ENCODE measurements at regions not wholly inside any gene's neighbourhood (a gene's known extent, or its start where the extent isn't known, plus 50 kb on each side); places are given as distances from the start of the nearest gene placed in this dataset.

DNA sequence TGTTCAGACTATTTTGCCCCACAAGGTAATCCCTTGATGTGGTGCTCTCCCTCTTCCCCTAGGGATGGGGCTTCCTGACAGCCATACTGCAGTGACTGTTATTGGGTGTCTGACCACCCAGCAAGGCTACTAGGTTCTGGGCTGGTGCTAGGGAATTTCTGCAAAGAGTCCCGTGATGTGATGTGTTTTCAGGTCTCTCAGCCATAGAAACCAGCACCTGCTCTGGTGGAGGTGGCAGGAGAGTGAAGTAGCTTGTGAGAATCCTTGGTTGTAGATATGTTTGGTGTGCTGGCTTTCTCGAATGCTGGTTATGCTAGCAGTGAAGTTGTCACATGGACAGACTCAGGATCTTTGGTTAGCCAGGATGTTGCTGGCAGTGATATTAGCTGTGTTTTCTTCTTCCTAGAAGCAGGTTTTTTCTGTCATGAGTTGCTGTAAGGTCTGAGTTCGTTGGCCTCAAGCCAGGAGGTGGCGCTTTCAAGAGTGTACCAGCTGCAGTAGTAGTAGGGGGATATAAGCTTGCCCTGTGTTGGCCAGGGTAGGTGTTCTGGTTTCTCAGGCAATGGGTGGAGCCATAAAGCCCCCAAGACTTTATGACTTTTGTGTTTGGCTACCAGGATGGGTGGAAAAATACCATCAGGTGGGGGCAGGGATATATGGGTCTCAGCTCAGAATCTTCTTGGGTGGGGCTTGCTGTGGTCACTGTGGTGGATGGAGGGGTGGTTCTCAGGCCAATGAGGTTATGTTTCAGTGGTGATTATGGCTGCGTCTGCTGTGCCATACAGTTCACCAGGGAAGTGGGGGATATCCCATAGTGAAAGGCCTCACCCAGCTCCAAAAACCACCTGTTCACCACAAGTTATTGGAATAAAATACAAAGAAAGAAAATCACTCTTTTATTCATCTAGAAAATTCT is 1112.3 kb downstream of the KCNT2 start:
- DNase-seq: no peak

DNA sequence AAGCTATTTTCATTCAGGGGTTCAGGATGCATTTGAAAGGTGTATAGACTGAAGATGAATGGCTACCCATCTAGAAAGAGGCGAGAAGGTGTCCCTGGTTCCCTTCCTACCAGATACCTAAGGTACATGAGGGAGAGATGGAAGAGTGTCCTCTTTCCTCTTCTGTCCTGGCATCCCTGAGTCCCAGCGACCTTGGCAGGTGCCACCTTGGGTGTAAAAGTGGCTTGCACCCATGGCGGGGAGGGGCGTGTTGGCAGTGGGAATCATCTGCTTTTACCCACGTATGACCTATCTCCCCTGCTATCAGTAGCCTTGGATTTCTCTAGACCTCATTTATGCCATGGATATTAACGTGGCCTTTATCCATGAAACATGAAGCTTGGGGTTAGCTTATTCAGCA is 1126.1 kb downstream of the KCNT2 start:
- DNase-seq: no peak

DNA sequence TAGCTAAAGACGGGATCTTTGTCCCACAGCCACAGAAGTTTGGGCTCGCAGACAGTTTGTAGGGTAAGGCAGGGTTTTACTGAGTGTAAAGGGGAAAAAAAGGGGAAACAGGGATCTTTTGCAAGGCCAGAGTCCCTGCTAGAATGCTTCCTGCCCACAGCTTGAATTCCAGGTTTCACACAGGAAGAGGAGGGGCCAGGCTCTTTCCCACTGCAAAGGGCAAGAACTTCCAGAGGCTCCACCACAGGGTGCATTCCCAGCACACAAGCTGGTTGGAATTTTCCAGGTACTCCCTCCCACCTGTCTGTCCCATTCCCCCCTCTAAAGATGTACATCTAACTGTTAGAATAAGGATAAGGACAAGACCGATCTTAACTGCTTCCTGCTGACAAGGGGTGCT is 1126.9 kb downstream of the KCNT2 start:
- DNase-seq: no peak

DNA sequence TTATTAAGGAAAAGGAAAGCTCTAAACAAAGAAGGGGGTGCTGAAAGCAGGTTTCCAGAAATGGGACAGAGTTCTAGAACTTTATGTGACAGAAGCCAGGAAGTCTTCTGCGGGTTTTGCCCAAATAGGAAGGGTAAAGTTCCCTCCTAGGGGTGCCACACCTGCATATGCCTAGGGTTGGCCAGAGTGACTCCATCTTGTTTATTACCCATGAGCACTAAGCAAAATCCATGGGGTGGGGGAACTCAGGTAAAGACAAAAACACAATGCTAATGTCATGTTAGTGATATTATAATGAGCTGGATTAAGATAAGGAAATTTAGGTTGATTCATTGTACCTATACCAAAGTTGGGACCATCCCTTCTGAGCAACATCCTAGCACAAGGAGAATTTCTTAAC is 1132.7 kb downstream of the KCNT2 start:
- no peak for DNase-seq

DNA sequence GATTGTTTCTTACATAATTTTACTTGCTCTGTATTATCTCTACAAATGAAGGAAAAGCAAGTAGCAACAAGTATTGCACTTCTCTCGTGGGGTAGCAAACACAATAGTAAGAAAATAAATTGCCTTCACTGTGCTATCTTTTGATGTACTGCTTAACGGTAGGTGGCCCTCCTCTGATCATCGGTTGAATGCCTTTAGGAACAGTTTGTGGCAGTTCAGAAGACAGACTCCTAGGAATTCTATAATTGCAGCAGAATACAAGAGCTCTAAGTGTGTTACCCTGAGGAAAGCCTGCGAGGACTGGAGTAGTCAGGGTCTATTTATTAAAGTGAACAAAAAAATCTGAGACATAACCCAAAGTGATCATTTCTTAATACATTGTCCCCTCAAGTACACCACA is 1135.9 kb downstream of the KCNT2 start:
- no peak for DNase-seq

DNA sequence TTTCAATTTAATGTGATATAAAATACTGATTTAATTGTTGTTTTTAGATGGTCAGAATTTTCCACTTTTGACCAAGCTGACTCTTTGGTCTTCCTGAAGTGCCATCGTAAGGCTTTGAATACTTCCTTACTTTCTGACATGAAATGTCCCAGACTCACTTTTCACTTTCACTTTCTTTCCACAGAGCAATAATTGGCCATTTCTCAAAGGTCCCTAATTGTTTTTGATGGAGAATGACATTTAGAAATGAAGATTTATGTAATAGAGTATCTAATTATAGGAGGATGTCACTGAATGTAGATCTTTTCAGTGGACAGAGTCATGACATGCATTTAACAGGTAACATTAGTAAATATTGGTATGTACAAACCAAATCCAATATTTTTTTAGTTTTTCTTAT is 1141.6 kb downstream of the KCNT2 start:
- no peak for DNase-seq

DNA sequence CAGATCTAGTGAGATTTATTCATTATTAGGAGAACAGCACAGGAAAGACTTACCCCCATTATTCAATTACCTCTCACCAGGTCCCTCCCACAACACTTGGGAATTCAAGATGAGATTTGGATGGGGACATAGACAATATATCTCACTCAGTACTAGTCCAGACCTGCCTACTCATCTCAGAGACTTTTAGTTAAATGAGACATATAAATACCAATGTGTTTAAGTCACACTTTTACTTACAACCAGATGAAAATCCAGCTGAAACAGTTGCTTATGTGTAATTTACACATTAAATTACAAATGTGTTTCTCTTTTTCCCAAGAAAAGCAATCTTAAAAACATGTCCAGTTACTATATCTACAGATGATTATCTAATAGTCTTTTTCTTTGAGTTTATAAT is 1145.6 kb downstream of the KCNT2 start:
- DNase-seq: no peak

DNA sequence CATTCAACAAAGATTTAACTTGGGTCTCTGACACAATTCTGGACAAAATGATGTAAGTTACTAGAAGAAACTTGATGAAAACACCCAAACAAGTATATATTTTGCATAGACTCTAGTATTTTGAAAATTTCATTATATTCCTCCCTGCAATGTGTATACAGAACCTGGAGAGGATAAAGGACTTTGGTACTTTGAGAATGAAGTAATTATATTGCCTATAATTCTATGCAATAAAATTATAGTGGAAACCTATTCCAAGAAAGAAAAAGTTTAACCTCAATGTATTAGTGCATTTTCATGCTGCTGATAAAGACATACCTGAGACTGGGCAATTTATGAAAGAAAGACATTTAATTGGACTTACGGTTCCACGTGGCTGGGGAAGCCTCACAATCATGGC is 1146.1 kb downstream of the KCNT2 start:
- DNase-seq: no peak

DNA sequence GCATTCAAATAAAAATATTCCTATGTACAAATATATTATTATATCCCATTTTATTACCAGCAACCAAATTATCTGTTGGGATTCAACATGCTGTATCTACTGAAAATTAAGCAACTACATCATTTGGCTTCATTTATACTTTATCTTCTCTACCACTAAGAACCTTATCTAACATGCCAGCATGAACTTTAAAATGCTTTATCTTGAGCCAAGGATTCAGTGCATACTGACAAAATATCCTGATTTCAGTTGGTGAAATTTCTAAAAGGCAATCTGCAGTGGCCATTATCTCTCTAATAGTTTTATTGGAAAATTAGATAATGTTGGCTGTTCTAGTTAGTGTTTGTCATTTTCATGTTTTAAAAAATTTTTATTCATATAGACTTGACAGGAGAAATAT is 1149.9 kb downstream of the KCNT2 start:
- no peak for DNase-seq

DNA sequence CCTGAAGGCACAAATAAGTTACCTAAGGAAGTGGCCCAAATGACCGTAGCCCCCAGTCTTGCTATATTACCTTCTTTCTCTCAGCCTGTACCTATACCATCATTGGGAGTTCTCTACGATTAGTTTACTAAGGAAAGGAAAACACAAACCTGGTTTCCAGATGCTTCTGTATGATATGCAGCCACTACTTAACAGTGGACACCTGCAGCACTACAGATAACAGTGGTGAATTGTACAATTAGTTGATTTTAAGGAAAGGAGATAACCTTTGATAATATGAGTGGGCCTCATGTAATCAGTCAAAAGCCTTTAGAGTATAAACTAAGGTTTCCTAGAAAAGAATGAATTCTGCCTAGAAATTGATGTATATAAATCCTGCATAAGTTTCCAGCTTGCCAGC is 1157.4 kb downstream of the KCNT2 start:
- no peak for DNase-seq

DNA sequence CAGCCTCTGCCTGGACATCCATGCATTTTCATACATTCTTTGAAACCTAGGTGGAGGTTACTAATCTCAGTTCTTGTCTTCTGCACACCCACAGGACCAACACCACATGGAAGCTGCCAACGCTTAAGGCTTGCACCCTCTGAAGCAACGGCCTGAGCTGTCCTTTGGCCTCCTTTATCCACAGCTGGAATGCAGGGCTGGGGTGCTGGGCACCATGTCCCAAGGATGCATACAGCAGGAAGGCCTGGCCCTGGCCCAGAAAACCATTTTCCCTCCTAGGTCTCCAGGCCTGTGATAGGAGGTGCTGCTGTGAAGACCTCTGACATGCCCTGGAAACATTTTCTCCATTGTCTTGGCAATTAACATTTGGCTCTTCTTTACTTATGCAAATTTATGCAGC is 1168.6 kb downstream of the KCNT2 start:
- DNase-seq: no peak

DNA sequence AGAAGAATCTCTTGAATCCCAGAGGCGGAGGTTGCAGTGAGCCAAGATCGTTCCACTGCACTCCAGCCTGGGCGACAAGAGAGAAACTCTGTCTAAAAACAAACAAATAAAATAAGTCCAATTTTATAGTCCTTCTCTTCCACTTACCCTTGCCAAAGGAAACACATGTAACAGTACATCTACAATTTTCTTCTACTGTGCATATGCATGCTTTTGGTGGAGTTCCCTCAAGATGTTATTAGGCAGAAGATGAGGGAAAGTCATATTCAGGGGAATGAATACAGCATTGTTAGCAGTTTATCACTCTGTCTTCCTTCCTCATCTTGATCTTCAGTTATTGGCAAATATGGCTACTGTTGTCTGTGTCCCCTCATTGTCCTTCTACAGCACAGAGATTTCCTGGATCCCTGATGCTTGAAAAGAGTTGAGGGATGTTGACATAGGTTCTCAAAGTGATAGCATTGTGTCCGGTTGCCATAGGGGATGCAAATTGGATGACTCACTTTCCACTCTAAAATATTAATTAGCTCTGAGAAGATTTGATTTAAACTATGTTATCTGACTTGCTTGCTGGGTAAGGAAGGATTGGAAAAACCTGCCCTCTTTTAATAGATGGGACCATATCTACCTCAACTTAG is 1173.6 kb downstream of the KCNT2 start:
- DNase-seq: no peak

DNA sequence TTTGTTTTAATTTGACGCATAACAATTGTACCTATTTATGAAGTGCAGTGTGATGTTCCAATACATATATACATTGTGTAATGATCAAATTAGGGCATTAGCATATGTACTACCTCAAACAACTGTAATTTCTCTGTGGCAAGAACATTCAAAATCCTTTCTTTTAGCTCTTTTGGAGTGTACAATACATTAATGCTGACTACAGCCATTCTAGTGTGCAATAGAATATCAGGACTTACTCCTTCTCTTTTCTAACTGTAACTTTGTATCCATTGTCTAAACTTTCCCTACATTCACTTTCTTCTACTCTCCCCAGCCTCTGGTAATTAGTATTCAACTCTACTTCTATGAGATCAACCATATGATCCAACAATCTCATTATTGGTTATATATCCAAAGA is 1177.4 kb downstream of the KCNT2 start:
- DNase-seq: no peak

DNA sequence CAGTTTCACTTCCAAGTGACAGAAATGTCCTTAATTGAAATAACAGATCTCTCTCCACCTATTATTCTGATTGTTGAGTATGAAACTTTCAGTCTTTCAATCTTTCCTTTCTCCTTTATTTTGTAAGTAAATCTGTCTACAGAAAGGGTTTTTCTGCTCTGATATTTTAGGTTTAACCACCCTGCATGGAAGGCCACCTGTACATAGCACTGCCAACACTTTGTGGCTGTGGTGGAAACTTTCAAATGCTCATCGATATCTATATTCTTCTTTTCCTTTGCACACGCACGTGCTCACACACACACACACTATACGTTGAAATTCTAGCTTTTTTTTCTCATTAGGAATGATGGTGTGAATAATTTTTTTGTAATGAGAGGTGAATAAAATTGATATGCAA is 1179.3 kb downstream of the KCNT2 start:
- DNase-seq: no peak

DNA sequence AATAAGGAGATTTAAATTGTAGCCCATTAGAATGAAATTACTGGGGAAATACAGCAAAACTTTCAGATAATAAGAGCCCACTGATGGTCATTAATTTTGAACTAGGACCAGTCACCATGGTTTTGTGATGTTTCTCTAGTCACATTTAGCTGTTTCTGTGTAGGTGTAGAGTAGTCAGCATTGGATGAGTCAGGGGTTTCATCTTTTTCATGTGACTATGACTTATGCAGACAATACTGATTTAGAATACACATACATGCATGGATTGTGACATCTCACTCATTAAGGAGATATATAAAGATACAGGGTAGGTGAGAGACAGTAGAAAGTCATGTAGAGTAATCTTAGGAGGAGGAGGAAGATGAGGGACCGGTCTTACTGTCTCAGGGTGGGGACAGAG is 1192.7 kb downstream of the KCNT2 start:
- no peak for DNase-seq

DNA sequence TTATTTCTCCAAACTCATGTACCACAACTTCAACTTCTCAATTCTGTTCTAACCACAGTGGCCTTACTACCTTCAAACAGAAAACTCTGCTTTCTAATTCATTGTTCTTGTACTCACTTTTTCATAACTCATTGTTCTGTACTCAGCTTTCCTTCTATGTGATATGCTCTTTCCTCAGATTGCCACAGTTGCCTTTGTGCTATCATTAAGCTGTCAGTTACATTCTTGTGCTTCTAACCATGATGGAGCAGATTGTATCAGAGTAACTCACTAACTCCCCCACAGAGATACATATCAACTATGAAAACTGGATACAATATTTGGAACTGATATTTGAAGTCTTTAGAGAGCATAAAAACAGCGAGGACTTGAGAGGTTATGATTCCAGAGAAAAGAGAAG is 1213.7 kb downstream of the KCNT2 start:
- no peak for DNase-seq

DNA sequence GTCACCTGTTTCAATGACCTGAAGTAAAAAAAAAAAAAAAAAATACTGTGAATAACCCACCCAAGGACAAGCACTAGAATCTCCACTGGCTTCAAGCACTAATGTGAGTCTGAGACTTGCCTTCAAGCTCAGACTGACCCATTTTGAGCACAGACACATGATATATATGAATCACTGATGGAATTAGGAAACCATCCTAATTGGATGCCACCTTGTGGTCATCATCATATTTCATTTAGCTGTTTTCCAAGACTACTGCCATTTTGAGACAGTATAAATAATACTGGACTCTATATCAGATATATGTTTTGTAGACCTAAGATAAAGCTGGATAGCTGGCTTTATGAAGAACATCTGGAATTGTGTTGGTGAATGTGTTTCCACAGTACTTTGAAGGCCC is 1232.0 kb downstream of the KCNT2 start:
- DNase-seq: no peak

DNA sequence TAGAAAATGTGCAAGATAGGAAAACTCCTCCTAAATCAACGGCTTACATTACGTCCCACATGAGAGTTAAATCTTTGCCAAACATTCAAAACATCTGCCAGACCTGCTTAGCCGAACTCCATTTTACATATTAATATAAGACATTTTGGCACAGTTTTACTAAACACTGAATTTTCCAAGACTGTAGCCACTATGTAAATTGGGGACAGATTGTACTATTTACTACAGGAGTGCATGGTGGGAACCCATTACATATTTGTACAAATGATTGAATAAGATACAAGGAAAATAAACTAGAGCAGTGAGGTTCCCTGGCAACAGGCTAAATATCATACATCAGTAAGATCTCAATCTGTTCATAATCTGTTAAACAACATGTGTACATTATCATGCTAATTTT is 1234.4 kb downstream of the KCNT2 start:
- DNase-seq: no peak

DNA sequence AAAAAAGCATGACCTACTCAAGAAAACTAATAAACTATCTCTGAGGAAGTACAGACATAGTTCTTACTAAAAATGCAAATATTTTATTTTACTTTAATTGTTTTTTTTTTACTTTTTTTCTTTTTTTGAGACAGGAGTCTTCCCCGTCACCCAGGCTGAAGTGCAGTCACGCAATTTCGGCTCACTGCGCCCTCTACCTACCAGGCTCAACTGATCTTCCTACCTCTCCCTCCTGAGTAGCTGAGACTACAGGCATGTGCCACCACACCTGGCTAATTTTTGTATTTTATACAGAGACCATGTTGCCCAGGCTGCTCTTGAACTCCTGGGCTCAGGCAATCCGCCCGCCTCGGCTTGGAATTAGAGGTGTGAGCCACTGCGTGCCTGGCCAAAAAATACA is 1263.1 kb downstream of the KCNT2 start:
- DNase-seq: no peak

DNA sequence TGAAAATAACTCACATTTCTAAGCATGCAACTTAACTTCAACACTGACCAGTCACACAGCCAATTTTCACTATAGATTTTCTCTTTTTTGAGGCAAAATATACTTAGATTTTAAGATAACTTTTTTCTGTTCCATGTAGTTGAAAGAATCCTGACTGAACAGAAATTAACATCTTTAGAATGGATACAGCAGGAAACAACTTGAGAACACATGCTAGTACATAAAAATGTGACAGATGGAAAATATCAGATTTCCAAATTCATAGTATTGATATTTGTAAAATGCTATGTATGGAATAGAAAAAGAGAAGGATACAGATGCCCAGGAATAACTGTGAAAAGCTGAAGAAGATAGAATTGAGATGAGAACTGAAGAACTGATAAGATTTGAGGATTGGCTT is 1270.6 kb downstream of the KCNT2 start:
- no peak for DNase-seq

DNA sequence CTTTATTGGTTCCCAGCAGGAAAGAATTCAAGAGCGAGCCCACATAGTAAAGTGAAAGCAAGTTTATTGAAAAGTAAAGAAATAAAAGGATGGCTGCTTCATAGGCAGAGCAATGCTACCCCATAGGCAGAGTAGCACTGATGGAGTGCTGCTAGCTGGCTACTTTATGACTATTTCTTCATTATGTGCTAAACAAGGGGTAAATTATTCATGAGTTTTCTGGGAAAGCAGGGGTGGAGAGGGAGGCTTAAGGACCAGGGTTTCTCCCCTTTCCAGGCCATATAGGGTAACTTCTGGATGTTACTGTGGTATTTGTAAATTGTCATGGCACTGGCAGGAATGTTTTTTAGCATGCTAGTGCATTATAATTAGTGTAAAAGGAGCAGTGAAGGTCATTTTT is 1271.4 kb downstream of the KCNT2 start:
- no peak for DNase-seq

DNA sequence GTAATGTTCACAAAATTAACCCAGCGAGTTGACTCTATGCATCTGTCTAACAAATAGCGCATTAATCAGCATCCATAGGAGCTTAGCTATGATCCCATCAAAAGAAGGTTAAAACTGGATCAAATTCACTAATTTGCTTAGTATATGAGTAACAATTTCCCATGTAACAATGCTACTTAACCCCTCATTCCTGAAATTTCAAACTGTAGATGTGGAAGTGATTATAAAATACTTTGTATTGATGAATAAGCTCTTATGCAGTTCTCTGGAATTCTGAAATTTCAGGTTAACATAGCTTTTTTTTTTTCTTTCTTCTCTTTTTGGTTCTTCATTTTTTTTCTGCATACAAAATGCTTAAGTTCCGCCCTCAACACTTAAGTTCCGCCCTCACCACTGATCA is 1272.7 kb downstream of the KCNT2 start:
- no peak for DNase-seq

DNA sequence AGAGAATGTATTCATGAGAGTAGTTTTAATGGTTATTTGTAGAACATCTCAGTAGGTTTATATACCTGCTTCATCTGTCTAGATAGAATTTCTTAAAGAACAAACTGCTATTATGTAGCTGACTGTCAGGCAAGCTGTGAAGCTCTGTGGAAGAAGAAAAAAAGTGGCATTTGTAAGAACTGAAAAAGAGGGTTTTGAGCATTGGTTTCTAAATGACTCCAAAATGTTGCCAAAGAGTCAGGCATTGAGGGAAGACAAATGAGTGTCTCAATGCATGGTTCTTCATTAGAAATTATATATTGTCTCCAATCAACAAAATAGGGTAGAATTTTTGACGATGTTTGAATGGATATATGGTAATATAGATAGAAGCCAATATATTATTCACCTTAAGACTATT is 1276.1 kb downstream of the KCNT2 start:
- no peak for DNase-seq

DNA sequence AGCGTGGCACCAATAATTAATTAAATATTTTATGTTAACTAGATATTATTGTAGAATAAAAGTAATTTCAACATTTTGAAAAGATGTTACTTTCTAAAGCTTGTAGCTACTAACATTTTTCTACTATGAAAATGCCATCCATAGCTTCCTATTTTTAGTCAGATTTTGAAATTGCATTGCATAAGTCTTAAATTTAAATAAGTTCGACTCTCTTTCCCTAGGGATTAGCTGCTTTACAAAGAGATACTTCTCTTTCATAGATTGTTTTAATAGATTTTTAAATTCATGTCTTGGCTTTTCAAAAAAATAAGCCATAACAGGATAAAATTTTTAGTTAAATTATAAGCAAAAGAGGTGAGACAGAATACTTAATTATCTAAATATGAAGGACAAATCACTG is 1279.6 kb downstream of the KCNT2 start:
- DNase-seq: no peak

DNA sequence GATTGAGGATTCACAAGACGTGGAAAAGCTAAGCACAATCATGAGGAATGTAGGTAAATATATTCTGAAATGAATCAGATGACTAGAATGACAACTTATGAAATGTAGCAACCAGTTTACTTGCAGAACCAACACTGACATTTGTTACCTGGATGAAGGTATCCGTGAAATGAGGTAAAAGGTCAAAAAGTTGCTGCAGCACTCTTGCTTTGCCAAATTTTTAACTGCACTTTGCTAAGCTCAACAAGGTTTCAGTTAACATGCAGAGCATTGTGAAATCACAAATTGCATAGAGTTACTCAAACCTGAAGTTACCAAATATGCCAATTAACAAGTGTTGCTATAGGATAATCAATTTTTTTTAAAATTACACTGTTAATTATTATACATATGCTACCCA is 1280.1 kb downstream of the KCNT2 start:
- no peak for DNase-seq

Measured in T1000 (cell line).